HUES64 (cell line): ENCODE measurements at regions not wholly inside any gene's neighbourhood (a gene's known extent, or its start where the extent isn't known, plus 50 kb on each side); places are given as distances from the start of the nearest gene placed in this dataset.

Experiments
- H3K27ac ChIP-seq: 2 replicates; pipeline ENCODE4 v1.7.0; 2013; ENCODE audit warnings: low read depth, low read length, inconsistent platforms
- H3K27me3 ChIP-seq: 2 replicates; pipeline ENCODE4 v1.6.1; 2013; ENCODE audit warnings: mild to moderate bottlenecking, low read length; ENCODE audit not compliant: insufficient read depth
- H3K36me3 ChIP-seq: 2 replicates; pipeline ENCODE4 v1.6.1; 2013; ENCODE audit warnings: mild to moderate bottlenecking, low read length; ENCODE audit not compliant: insufficient read depth
- H3K4me1 ChIP-seq: 2 replicates; pipeline ENCODE4 v1.6.1; 2013; ENCODE audit warnings: mild to moderate bottlenecking, low read length, moderate library complexity; ENCODE audit not compliant: insufficient read depth
- H3K4me3 ChIP-seq: 2 replicates; pipeline ENCODE4 v1.5.1; 2013; ENCODE audit warnings: mild to moderate bottlenecking, low read length, moderate library complexity
- H3K9ac ChIP-seq: 2 replicates; pipeline ENCODE4 v1.6.1; 2013; ENCODE audit warnings: mild to moderate bottlenecking, low read depth, low read length
- H3K9me3 ChIP-seq: 2 replicates; pipeline ENCODE4 v1.6.1; 2013; ENCODE audit warnings: low read depth, low read length; ENCODE audit not compliant: insufficient read depth
- WGBS: fragments of 150-250, 120-280 bp; methylation state at CpG from one replicate; pipeline ENCODE4 v1.1.7; 2013; ENCODE audit warnings: missing lambda C conversion rate; 5-methylcytosine and 5-hydroxymethylcytosine counted together

DNA sequence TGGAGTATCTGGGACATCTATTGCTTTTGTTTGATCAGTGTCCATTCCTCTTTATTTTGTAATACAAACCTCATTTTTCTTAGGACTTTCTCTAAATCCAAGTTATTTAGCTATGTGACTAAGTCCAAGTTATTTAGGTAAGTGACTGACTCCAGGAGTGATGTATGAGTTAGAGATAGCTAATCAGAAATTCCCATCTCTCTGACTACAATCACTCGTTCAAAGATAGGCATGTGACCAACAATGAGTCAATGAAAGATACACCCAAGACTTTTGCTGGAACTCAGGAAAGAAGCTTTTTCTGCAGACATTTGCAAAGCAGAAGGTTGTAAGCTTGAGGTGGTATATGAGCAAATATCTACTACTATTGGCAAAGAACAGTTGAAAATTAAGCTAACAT lies 72.5 kb upstream of the KCNIP4 start:
- H3K36me3 ChIP-seq: no peaks in the 10 kb centered on the region
- H3K27ac ChIP-seq: no peak overlapping the region
- no peaks in the 10 kb centered on the region for H3K4me1 ChIP-seq
- H3K4me3 ChIP-seq: no peak overlapping the region
- WGBS: 100% methylated on average over 1 of the region's 1 CpG
- no peaks in the 10 kb centered on the region for H3K9me3 ChIP-seq
- H3K9ac ChIP-seq: no peak overlapping the region
- no peaks in the 10 kb centered on the region for H3K27me3 ChIP-seq

DNA sequence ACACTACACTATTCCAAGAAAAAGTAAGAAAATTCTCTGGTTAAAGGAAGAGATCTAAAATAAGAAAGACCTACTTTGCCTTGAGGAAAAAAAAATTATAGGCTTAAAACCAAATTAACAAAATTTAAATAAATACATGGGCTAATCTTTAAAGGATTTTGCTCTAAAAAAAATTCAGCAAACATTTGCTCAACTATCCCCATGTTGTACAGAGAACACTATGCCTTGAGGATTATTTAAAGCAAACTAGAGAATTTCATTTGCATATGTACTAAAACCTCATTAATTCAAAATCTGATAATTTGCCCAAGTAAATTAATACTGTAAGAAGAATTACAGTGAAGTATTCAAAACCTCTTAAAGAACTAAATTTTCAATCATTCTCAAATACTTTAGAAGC lies 71.6 kb upstream of the KCNIP4 start:
- H3K36me3 ChIP-seq: no peaks in the 10 kb centered on the region
- H3K9ac ChIP-seq: no peak overlapping the region
- H3K4me3 ChIP-seq: no peak overlapping the region
- H3K27ac ChIP-seq: no peak overlapping the region
- no peaks in the 10 kb centered on the region for H3K4me1 ChIP-seq
- no peaks in the 10 kb centered on the region for H3K9me3 ChIP-seq
- no peaks in the 10 kb centered on the region for H3K27me3 ChIP-seq

DNA sequence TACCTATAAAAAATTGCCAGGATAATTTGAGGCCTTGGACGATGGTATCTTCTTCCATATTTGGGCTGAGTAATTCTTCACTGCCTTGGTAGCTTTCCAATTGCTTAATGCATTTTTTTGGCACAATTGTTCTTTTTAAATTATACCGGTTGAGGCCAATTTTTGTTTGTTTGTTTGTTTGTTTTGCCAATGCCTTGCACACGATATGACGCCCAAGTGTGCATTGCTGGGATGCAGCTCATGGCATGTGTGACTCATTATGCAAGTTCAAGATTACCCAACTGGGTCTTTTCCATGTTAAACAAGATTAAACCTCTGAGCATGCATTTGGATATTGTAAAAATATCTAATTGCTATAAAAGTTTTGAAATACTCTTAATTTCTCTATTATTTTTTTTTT lies 71.1 kb upstream of the KCNIP4 start:
- H3K9ac ChIP-seq: no peak overlapping the region
- WGBS: 95% methylated on average over 4 of the region's 4 CpGs
- H3K27ac ChIP-seq: no peak overlapping the region
- no peak overlapping the region for H3K4me3 ChIP-seq
- H3K36me3 ChIP-seq: no peaks in the 10 kb centered on the region
- no peaks in the 10 kb centered on the region for H3K27me3 ChIP-seq
- H3K9me3 ChIP-seq: no peaks in the 10 kb centered on the region
- H3K4me1 ChIP-seq: no peaks in the 10 kb centered on the region

DNA sequence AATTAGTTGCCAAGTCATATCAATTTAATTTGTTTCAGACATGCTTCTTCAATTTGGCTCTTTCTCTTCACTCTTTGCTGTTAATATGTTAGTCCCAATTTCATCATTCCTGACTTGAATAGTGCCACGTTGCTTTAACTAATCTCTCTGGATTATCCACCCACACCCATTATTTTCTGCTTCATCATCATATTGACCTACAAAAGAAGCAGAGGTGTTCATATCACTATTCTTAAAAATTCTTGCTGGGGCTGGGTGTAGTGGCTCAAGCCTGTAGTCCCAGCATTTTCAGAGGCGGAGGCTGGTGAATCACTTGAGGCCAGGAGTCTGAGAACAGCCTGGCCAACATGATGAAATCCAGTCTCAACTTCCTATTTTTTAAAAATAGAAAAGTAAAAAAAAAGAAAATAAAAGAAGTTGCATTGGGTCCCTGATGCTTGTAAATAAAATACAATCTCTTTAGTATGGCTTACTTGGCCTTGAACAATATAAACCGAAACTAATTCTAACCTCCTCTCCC lies 65.7 kb upstream of the KCNIP4 start:
- WGBS: 65% methylated on average over 3 of the region's 3 CpGs
- no peaks in the 10 kb centered on the region for H3K4me1 ChIP-seq
- H3K9ac ChIP-seq: no peak overlapping the region
- no peaks in the 10 kb centered on the region for H3K9me3 ChIP-seq
- H3K36me3 ChIP-seq: no peaks in the 10 kb centered on the region
- no peak overlapping the region for H3K4me3 ChIP-seq
- H3K27me3 ChIP-seq: no peaks in the 10 kb centered on the region
- H3K27ac ChIP-seq: no peak overlapping the region

DNA sequence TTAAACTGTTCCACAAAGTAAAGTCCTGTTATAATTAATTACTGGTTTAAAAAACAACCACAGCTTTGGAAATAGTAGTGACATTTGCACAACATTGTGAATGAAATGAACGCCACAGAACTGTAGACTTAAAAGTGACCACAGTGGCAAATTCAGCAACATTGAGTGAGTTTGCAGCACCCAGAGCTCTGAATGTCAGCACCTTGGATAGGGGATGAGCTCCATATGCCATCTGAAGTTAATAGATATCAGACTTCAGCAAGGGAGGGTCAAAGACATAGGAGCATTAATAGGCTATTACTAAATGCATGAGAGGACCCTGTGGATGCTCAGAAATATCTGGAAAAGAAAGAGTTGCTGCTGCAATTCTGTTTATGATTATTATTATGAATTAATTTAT lies 55.3 kb upstream of the KCNIP4 start:
- H3K36me3 ChIP-seq: no peaks in the 10 kb centered on the region
- 94% methylated on average over 1 of the region's 1 CpG for WGBS
- H3K27me3 ChIP-seq: no peaks in the 10 kb centered on the region
- H3K4me3 ChIP-seq: no peak overlapping the region
- no peaks in the 10 kb centered on the region for H3K9me3 ChIP-seq
- H3K4me1 ChIP-seq: no peaks in the 10 kb centered on the region
- no peak overlapping the region for H3K9ac ChIP-seq
- H3K27ac ChIP-seq: no peak overlapping the region
